T-helper 9 cell (primary cell): ENCODE measurements at regions not wholly inside any gene's neighbourhood (a gene's known extent, or its start where the extent isn't known, plus 50 kb on each side); places are given as distances from the start of the nearest gene placed in this dataset.

ENCODE experiments used
- DNase-seq: peaks from one replicate; pipeline ENCODE4 v3.0.0-alpha.2; 2020

DNA sequence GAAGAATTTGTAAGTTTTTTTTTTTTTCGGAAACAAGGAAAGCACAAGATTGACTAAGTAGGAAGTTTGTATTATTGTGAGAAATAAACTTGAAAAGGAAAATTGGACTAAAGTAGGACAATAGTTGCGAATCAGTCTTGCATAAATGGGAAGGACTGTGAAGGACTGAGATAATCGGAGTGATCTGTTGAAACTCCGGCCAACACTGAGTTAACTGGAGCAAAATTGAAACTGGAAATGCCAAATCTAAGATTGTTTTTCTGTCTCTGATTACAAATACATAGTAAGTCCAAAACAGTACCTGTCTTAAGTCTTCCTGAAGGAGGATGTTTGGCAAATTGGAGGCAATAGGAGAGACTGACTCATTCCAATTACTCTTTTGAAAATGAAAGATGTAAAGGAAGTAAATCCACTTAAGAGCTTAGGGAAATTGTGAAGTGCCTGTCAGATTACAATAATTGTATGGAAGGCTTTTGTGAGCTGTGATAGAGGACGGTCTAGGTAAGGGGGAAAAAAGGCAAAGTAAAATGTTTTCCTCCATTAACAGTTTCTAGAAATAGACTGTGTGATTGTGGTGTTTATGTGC is 204.9 kb upstream of the CYRIA start:
- no peak for DNase-seq

DNA sequence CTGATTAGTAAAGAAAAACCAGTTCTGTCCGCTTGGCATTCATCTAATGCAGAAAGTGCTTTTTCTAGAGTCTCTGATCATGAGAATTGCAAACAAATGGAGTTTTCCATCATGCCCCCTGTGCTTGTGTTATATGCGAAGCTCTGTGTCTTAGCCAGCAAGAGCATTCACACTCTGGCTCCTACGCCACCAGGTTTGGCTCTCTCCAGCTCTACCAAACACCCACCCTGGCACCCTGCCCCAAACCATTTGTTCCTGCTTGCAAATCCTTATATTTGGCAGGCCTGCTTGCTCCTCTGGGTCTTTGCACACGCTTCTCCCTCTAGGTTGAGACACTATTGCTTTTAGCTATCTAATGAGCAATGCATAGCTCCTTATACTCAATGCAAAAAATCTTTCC is 204.1 kb upstream of the CYRIA start:
- no peak for DNase-seq

DNA sequence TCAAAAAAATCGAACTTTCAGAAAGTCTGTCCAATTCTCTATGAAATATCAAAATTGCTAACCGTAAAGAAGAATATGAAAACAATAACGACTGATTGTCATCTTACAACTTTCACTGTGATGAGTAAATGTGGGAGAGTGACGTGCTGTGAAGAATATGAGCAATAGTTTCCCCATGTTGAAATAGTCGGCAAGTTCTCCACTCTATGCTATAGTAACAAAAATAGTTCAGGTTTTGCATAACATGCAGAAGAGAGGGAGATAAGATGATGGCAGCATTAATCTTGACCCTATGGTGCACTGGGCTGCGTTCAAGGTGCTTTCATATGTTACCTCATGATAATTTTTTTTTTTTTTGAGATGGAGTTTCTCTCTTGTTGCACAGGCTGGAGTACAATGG is 196.8 kb upstream of the CYRIA start:
- DNase-seq, result no peak

DNA sequence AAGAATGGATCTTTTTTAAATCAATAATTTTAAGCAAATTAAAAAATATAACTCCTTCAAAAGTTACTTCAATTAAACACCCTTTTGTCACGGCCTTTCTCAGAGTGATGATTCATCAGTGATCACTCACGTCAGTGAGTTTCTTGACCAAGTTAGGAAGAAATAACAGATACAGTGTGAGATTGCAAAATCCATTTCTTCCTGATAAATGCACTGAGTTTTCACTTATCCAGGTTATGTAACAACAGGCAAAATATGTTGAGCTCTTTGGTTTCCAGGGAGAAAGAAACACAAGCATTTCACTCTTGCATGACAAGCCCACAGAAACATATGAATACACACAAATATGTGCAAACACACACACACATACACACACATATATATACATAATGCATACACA is 195.9 kb upstream of the CYRIA start:
- DNase-seq, result no peak

DNA sequence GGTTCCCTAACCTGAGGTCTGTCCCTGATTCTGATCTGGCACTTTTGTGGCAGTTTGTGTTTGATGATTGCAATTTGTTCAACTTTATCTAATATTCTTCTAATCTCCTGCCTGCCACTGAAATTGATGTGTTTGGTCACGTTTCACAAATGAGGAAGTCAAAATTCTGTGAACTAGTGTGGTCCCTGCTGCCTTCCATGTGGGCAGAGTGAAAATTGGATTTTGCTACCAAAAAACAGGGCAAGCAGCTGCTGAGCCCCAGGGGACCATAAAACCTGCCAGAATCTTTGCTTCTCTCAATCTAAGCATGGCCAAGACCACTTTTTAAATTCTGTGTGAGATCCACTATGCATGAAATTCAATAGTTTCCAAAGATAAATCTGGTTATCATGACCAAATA is 195.5 kb upstream of the CYRIA start:
- DNase-seq, result no peak

DNA sequence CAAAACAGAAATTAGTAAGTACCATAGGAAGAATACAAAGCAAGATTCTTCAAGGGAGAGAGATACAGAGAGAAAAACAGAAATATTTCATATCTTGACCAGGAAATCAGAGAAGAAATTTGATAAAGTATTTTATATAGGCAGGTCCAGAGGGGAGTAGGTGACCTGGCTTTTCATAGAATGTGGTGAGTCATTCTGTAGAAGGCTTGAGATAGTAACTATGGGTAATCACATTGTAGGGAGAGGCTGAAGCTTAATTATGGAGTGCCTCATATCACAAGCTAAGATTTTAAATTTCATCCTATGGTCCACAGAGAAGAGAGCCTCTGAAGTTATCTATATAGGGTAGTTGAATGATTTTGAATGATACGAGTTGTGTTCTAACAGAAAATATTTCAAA is 195.0 kb upstream of the CYRIA start:
- DNase-seq, result no peak

DNA sequence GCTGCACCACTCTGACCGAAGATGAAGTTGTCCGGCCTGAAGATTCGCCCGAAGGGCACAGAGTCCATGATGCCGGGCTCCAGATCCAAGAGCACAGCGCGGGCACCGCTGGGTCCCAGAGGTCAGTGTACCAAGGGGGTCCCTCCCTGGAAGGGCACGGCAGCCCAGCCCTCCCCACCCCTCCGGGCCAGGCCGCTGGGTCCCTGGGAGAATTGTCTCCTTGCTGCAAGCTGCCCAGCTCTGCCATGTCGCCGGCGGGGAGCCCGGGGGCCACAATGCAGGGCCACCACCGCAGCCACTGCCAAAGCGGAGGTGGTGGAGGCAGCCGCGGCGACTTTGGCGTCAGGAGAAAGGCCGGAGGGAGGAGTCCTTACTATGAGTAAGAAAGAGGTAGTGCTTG is 189.5 kb upstream of the CYRIA start:
- DNase-seq, result no peak

DNA sequence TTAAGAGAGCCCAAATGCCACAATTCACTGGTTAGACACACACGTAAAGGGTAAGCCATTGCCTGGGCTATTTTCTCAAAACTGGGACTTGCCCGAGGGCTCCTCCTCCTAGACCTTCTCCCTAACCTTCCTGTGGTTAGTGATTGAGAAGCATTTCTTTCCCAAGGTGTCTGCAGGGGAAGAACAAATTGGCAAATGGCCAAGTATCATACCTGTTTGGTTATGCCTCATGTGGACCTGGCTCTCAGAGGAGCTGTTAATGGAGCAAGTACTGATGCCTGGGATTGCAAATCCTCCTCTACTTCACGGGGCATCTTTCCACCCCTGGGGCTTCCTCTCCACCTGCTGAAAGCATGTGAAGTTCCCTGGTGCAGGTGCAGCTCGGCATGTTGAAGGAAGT is 187.5 kb upstream of the CYRIA start:
- DNase-seq, result no peak

DNA sequence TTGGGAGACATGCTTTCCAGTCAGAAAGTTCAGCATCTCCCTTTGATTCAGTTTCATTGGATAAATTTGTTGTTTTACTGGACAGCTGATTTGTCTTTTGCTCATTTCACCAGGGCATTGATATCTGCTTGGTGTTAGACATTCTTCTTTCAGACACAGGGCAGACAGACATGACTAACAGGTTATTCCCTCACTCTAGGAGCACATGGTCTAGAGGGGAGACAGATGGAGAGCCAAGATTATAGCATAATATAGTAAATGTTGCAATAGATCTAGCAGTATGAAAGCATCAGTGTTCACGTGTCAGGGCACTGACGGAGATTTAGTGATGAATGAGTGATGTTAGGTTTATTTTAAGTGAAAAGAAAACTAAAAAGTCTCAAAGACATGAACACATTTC is 187.0 kb upstream of the CYRIA start:
- no peak for DNase-seq

DNA sequence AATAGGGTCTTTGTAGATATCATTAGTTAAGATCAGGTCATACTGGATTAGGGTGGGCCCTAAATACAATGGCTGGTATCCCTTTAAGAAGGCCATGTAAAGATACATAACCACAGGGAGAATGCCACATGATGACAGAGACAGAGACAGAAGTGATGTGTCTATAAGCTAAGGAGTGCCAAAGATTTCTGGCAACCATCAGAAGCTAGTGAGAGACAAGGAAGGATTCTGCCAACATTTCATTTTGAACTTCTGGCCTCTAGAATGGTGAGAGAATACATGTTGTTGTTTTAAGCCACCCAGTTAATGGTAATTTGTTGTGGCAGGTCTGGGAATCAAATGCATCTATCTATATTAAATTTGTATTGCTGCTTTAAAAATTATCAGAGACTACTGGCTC is 185.5 kb upstream of the CYRIA start:
- DNase-seq, result no peak

DNA sequence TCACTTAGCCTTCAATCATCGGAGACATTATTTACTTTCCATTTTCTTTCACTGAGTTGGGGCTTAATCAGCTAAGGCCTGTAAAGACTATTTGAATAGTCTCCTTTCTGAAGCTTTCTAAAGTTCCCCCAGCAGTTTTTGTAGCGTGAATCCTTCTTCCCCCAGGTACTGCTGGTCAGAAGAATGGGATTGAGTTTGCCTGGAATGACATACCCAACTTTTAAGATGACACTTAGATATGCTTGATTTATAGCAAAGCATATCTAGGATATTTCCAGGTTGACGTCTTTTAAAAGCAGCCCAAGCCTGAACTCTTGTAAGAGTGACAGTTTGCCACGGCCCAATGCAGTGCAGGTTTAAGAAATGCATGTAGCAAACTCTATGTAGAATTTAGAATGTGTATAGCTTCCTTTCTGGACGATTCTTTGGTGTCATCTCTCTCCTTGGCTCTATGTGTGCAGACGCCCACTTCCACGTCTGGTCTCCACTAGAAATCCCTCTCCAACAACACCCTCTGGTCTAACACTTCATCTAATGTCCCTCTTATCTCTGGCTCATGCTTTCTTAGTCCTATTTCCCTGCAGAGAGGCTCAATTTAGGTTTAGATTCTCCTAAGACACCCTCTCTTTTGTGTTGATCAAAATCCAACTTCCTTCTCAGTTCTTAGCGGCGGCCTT is 175.0 kb upstream of the CYRIA start:
- no peak for DNase-seq

DNA sequence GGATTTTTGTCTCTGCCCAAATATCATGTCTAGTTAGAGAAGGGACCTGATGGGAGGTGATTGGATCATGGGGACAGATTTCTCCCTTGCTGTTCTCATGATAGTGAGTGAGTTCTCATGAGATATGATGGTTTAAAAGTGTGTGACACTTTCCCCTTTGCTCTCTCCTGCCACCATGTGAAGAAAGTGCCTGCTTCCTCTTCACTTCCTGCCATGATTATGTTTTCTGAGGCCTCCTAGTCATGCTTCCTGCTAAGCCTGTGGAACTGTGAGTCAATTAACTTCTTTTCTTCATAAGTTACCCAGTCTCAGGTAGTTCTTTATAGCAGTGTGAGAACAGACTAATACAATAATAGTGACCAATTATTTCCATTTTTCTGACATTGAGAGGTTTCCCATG is 167.3 kb upstream of the CYRIA start:
- DNase-seq, result no peak

DNA sequence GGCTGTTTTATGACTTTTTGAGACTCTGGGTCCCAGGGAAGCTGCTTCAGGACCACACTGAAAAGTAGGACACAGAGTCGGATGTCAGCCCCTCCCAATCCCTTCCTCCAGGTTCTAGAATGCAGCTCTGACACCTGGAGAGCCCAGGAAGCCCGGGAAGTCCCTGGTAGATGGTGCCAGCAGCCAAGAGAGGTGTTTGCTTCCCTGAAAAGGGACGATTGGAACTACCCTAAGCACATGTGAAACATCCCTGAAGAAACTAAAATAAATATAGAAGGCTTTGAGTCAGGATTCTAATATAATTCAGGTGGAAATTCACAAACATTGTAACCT is 163.2 kb upstream of the CYRIA start:
- no peak for DNase-seq

DNA sequence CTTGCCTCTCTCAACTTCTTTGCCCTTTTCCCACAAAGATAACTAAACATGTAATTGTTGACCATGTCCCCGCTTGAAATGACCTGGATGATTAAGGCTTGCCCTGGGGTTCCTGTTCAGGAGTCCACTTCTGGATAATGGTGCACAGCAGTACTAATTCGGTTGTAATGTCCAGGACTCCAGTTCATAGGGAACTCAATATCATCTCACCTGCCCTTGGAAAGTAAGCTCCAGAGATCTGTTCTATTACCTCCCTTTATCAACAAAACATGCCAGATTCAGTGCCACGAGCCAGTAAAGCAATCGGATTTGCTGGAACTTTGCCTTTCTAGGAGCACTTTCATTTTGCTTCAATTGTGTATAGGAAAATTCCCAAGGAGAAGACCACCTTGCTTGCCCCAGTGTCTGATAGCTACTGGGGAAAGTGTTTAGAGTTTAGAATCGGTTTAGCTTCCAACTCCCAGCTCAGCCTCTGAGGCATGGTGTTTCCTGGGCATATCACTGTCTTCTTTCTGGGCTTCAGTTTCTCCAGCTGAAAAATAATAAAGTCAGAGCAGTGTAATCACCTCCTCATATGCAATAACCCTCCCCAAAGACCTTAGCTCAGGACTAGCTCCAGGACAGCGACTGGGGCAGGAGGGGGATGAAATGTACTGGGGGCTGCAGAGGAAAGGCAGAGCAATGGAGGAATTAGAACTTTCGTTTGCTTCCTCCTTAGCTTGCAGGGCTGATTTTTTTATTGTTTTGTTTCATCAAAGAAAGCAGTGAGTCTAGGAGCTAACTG is 162.6 kb upstream of the CYRIA start:
- no peak for DNase-seq

DNA sequence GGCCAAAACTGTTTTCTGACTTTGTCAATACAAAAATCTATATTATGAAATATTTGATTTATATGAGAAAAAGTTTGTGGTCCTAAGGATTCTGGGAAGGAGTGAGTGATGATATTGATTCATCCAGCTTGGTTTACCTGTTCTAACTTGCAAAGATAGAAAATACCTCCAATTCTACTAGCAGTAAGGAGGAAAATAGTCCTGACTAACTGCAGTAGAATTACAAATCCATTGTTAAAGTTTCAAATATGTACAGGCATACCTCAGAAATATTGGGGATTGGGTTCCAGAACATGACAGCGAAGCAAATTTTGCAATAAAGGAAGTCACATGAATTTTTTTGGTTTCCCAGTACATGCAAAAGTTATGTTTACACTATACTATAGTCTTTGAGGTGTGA is 158.8 kb upstream of the CYRIA start:
- no peak for DNase-seq

DNA sequence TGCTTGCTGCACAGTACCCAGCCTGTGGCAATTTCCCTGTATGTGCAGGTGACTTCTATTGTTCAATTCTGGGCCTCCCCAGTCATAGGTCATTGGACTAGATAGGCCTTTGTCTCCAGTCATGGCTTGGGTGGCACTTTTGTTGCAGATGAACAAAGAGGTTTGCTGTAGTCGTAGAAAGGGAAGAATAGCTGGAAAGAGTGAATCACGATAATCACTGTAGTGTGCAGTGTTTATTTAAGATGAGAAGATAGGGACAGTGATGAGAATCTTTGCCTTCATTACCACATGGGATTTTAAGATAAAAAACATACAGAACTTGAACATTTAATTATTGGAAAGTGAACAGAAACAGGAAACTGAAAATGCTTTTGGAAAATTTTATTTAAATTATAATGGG is 156.1 kb upstream of the CYRIA start:
- DNase-seq, result no peak

DNA sequence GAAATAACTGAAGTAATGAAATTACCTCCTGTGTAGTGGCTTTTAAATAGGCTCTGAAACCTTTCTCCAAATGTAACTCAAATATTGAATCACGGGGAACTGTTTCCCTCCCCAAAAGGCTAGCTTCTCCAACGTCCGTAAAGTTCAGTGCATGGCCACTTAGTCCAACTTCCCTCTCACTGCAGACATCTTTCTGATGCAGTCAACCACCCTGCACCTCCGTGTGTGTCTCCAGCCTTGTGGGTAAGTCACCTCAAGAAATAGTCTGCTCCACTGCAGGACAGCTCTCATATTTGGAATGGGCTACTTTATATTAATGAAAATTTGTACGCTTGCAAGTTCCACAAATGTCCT is 152.5 kb upstream of the CYRIA start:
- DNase-seq, result no peak

DNA sequence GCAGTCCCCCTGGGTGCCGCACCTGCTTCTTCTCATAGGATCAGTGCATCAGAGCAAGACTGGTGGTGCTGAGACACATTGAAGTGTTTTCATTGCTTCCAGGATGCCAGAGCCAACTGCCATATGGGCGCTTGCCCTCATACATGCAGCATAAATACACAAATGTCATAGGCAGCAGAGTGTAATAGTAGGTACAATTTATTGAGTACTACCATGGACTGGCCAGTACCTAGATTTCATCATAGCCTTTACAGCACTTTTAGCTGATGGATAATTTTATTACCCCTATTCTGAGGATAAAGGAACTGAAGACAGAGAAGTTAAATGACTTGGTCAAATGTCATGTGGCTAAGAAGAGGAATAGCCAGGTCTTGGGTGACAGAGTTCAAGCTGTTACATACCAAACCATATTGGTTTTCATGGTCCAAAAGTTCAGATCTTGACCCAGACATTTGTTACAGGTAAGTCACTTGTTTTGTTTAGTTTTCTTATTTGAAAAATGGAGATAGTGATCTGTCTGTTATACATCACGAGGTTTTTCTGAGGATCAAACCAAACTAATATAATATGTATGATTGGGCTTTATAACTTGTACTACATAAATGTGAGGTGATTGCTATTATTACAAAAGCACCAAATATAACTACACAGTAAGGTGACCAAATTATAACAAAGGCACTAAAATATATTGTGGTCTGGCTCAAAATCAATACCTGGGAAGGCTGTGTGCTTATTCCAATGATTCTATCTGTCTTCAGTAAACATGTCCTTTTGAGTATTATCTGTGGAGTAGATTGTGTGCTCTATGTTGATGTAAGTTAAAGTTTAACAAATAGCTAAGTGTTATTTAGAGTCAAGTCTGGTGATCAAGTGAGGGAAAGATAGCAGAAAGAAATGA is 151.9 kb upstream of the CYRIA start:
- no peak for DNase-seq

DNA sequence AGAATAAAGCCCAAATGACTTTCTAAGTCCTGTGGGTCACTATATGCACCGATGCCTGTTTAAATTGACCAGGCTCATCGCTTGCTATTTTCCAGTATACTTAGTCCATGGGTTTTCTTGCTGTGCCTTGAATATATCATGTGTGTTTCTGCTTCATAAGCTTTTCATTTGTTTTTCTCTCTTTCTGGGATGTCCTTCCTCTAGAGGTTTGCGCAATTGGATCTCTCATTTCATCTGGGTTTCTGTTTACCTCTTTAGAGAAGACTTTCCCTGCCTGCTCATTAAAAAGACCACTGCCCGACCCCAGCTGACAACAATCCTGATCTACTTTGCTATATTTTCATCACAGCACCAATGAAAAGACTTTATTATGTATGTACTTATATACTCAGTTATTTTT is 150.9 kb upstream of the CYRIA start:
- no peak for DNase-seq

DNA sequence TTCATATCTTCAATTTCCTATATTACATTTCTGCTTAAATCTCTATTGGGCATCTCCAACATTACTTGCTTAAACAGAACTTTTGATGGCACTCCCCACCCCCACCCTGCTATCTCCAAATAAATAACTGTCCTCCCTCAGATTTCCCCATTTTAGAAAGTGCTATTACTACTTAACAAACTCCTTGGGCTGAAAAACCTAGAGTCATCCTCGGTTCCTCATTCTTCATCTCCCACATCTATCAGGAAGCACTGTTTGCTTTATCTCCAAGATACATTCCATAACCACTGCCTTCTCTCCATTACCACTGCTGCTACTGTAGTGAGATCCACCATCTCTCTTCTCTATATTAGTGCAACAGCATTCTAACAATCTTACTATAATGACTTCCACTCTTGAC is 150.4 kb upstream of the CYRIA start:
- no peak for DNase-seq

DNA sequence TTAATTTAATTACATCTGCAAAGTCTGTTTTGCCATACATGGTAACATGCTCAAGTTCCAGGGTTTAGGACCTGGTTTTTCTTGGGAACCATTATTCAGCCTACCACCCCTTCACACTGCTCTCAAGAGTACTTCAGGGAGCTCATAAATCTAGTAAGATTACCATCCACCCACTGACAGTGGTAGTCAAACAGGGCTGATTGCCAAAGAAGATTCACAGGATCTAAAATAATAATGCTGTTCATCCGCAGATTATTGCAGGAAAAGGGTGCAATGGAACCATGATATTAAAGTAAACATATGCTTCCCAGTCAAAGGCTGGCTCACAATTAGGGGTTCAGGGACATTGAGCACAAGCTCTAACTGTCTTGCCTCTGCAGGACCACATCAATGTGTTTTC is 148.0 kb upstream of the CYRIA start:
- DNase-seq, result no peak

DNA sequence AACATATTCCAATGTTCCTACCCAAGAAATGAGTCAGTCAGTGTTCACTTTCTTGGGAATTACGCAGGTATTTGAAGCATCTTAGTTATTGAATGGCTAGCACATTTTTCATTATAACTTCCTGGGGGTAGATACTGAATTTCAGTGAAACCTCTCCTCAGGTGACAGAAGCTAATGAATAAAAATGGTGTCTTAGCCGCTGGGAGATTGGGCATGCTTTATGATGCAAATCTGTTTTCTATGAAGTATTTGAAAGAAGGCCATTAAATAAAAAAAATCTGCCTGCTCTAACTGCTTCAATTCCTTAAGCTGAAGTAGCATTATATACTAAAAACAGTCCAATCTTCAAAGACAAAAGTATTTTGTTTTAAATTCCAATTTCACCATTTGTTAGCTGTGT is 132.8 kb upstream of the CYRIA start:
- no peak for DNase-seq

DNA sequence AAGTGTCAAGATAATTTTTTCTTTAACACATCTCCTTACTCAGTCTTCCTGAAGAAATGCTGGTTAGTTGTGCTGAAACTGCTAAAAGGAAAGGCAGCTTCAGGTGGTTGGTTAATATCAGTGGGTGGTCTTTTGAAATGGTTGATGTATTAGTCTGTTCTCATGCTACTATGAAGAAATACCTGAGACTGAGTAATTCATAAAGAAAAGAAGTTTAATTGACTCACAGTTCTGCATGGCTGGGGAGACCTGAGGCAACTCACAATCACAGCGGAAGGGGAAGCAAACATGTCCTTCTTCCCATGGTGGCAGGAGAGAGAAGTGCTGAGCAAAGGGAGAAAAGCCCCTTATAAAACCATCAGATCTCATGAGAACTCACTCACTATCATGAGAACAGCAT is 125.9 kb upstream of the CYRIA start:
- no peak for DNase-seq

DNA sequence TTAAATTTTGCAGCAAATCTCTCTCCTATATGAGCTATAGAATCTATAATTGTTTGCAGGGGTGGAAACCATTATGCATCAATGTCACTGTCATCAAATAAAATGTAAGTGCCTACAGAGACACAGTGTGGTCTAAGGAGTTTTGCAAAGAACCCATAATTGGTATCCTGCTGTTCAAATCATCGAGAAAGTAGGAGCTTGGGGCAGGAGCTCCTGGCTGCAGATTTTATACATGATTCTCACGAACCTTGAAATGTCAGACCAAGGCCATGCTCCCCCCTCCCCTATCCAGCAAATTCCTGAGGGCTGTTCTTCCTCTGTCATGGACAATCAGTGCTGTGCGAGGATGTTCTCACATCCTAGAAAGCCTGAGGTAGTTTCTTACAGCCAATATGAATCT is 119.5 kb upstream of the CYRIA start:
- no peak for DNase-seq
